ENCODE measurements at regions not wholly inside any gene's neighbourhood (a gene's known extent, or its start where the extent isn't known, plus 50 kb on each side); places are given as distances from the start of the nearest gene placed in this dataset.

DNA sequence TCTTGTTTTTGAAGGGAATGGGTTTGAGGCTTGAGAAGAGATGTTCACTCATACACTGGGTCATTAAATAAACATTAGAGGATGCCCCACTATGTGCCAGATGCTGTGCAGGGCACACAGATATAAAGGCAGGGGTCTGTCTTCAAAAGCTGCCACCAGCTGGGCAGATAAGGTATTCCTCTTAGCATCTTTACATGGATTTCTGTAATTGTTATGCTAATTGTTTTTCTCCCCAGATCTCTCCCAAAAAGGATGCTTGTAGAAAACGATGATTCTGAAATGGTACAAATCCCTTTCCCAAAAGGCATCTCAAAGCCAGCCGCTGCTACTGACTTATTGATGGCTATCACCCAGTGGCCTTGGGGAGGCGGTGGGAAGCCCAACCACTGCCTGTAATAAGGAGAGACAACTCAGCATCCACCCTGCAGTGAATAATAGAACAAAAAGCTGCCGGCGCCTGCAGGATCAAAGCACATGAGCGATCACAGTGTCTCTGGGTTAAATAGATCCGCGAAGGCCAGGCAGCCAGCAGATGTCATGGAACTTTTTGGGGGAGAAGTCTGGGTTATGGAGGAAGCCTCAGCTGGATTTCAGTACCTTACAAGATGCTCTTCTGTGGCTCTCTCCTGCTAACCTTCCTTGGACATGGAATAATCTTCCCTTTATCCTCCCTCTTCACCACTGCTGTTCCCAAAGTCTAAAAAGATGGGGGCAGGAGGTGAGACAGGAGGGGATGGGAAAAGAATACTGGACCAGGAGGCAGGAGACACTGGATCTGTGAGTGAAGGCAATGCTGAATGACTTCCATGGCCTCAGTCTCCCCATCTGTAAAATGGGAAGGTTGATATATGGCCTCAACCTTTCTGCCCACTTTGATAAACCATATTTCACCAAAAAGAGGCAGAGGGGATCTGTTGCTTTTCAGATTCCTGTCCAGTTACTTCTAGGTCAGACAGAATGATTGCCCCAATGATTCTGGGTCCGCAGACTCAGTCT lies 54.8 kb upstream of the CD34 start:
- no peak overlapping the region for H3K27ac ChIP-seq (ENCODE audit: low read depth in 1 of 2, low read length in 2 of 2)
- no peak overlapping the region for H3K9ac ChIP-seq (ENCODE audit: insufficient read depth, low read length, poor library complexity, severe bottlenecking)
- no peaks in the 10 kb centered on the region for H3K36me3 ChIP-seq (replicated peaks in 1 of 2; ENCODE audit: control insufficient read depth in 1 of 2, insufficient read depth in 2 of 2, low read length in 2 of 2)
- H3K4me3 Mint-ChIP-seq: no peak overlapping the region
- H3K4me1 ChIP-seq (ENCODE audit: control insufficient read depth in 1 of 2, insufficient read depth in 2 of 2, low read length in 2 of 2): peaks cover 11 to 14% of the 10 kb centered on the region in 2 donors
- 100% methylated on average over 1 of the region's 9 CpGs for WGBS (ENCODE audit: insufficient coverage)
- intact Hi-C loops (cut with micrococcal nuclease): loop anchor here in 1 of 2 donors (10.0 kb wide), 2 partner anchors 141 to 171 kb away; no protein-coding TSS in a partner anchor
- no peak overlapping the region for H2AFZ ChIP-seq (ENCODE audit: insufficient read depth, low read depth, low read length, poor library complexity, severe bottlenecking)
- TF ChIP-seq, protein P1, sequence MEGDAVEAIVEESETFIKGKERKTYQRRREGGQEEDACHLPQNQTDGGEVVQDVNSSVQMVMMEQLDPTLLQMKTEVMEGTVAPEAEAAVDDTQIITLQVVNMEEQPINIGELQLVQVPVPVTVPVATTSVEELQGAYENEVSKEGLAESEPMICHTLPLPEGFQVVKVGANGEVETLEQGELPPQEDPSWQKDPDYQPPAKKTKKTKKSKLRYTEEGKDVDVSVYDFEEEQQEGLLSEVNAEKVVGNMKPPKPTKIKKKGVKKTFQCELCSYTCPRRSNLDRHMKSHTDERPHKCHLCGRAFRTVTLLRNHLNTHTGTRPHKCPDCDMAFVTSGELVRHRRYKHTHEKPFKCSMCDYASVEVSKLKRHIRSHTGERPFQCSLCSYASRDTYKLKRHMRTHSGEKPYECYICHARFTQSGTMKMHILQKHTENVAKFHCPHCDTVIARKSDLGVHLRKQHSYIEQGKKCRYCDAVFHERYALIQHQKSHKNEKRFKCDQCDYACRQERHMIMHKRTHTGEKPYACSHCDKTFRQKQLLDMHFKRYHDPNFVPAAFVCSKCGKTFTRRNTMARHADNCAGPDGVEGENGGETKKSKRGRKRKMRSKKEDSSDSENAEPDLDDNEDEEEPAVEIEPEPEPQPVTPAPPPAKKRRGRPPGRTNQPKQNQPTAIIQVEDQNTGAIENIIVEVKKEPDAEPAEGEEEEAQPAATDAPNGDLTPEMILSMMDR (IDR thresholded peaks at IDR 0.05): no peak
- H3K79me2 ChIP-seq (ENCODE audit: insufficient read depth, low read length): no peaks in the 10 kb centered on the region
- H3K36me3 Mint-ChIP-seq: no peaks in the 10 kb centered on the region
- no peaks in the 10 kb centered on the region for H3K27me3 ChIP-seq (ENCODE audit: control insufficient read depth in 2 of 2, insufficient read depth in 2 of 2, low read length in 2 of 2)
- peaks cover 2 to 6% (median 3%) of the 10 kb centered on the region in 3 donors for H3K27me3 Mint-ChIP-seq (ENCODE audit: low read depth in 3 of 3)
- H4K20me1 ChIP-seq (ENCODE audit: insufficient read depth, low read length): no peaks in the 10 kb centered on the region
- peaks cover 0 to 1% (median 0%) of the 10 kb centered on the region in 7 donors for H3K9me3 Mint-ChIP-seq
- H3K9me3 ChIP-seq (replicated peaks in 1 of 2; ENCODE audit: control insufficient read depth in 1 of 2, insufficient read depth in 1 of 2, low read length in 2 of 2): no peaks in the 10 kb centered on the region
- no peak overlapping the region for H3K27ac Mint-ChIP-seq
- no peak for DNase-seq
- peaks cover 13% of the 10 kb centered on the region for H3K4me1 Mint-ChIP-seq
- H3K4me2 ChIP-seq (replicated peaks; ENCODE audit: extremely low read depth, low read length, poor library complexity, severe bottlenecking): no peak overlapping the region
- no peak overlapping the region for H3K4me3 ChIP-seq (replicated peaks in 1 of 3; ENCODE audit: low read depth in 2 of 3, low read length in 3 of 3)

DNA sequence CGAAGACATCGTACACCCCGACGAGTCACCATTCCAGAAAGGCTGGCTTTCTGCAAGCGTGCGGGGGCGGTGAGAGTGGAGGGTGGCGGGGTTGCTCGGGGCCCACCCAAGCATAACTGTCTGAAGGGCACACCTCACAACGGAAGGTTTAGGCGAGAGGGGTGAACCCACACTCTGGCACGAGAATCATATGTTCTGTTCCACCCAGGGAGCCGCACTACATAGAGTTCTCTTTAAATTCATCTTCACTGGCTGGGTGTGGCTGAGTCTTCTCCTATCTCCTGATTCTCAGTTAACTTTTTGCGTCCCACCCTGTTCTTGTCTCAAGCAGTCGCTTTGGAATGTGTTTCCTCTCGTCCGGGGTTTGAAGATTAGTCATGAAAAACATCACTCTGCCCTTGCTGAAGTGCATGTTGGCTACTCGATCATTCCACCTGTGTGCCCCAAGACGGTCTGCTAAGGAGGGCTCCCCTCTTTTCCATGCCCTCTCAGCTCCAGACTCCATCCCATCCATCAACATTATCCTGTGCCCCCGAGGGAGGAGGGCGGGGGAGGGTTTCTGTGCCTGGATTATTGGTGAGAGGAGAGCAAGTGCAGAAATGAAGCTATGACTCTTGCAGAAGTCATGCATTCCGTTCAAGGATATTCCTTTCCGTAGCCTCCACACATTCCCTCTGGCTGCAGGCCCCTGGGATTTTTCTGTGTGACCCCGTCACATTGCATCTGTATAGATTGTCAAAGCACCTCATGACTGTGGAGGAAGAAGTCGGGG lies 53.5 kb upstream of the CD34 start:
- H3K9ac ChIP-seq (ENCODE audit: insufficient read depth, low read length, poor library complexity, severe bottlenecking): no peak overlapping the region
- Mint-ChIP-seq H3K4me3 (peak overlapping the region in 1 of 2 donors; percentile 35), H3K27ac (peak overlapping the region in 2 of 7 donors; percentile 19 to 26), H3K4me1 (peaks cover 19% of the 10 kb centered on the region), H3K27me3 (ENCODE audit: low read depth in 3 of 3) (peaks cover 15 to 19% (median 16%) of the 10 kb centered on the region in 3 donors), H3K36me3 (peaks cover 0 to 4% of the 10 kb centered on the region in 2 donors), H3K9me3 (peaks cover 0 to 4% (median 0%) of the 10 kb centered on the region in 7 donors)
- no peaks in the 10 kb centered on the region for H3K36me3 ChIP-seq (replicated peaks in 1 of 2; ENCODE audit: control insufficient read depth in 1 of 2, insufficient read depth in 2 of 2, low read length in 2 of 2)
- no peaks in the 10 kb centered on the region for H3K9me3 ChIP-seq (replicated peaks in 1 of 2; ENCODE audit: control insufficient read depth in 1 of 2, insufficient read depth in 1 of 2, low read length in 2 of 2)
- peaks cover 15 to 20% of the 10 kb centered on the region in 2 donors for H3K4me1 ChIP-seq (ENCODE audit: control insufficient read depth in 1 of 2, insufficient read depth in 2 of 2, low read length in 2 of 2)
- H2AFZ ChIP-seq (ENCODE audit: insufficient read depth, low read depth, low read length, poor library complexity, severe bottlenecking): peak overlapping the region; percentile 100
- intact Hi-C loops (cut with micrococcal nuclease): loop anchor here (5.0 to 10.0 kb wide), 4 partner anchors 77 to 170 kb away; no protein-coding TSS in a partner anchor
- H4K20me1 ChIP-seq (ENCODE audit: insufficient read depth, low read length): no peaks in the 10 kb centered on the region
- 78% methylated on average over 20 of the region's 25 CpGs for WGBS (ENCODE audit: insufficient coverage)
- H3K79me2 ChIP-seq (ENCODE audit: insufficient read depth, low read length): no peaks in the 10 kb centered on the region
- H3K4me2 ChIP-seq (replicated peaks; ENCODE audit: extremely low read depth, low read length, poor library complexity, severe bottlenecking): peak overlapping the region; percentile 90
- TF ChIP-seq, protein P1 (IDR thresholded peaks at IDR 0.05): no peak
- no peak for DNase-seq
- no peak overlapping the region for H3K27ac ChIP-seq (ENCODE audit: low read depth in 1 of 2, low read length in 2 of 2)
- no peak overlapping the region for H3K4me3 ChIP-seq (replicated peaks in 1 of 3; ENCODE audit: low read depth in 2 of 3, low read length in 3 of 3)
- peaks cover 10 to 11% of the 10 kb centered on the region in 2 donors for H3K27me3 ChIP-seq (ENCODE audit: control insufficient read depth in 2 of 2, insufficient read depth in 2 of 2, low read length in 2 of 2)
